ENCODE measurements at regions not wholly inside any gene's neighbourhood (a gene's known extent, or its start where the extent isn't known, plus 50 kb on each side); places are given as distances from the start of the nearest gene placed in this dataset.

DNA sequence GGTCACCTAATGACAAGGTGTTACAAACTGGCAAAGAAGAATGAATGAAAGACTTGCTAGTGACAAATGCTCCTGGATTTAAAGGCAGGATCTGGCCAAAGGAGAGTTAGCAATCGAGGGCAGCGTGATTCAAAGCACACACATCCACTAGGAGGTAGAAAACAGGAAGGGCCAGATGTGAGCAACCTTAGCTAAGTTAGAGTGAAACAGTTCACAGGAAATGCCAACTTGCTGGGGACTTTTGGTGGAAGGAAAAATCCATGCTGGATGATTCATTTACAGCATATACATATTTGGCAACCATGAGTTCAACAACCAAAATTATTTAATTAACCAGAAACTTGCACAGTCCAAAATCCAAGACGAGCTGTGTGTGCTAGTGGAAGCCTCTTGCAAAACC, 276.9 kb downstream of the PTTG2 start:
- Histone ChIP-seq H3K4me3 (ENCODE audit: insufficient read depth, low read depth, low read length) (no peak overlapping the region), H3K27me3 (ENCODE audit: control insufficient read depth, insufficient read depth, low read length) (no peaks in the 10 kb centered on the region), H3K36me3 (replicated peaks; ENCODE audit: control insufficient read depth, insufficient read depth, low read length) (no peaks in the 10 kb centered on the region)
- no peak for DNase-seq

DNA sequence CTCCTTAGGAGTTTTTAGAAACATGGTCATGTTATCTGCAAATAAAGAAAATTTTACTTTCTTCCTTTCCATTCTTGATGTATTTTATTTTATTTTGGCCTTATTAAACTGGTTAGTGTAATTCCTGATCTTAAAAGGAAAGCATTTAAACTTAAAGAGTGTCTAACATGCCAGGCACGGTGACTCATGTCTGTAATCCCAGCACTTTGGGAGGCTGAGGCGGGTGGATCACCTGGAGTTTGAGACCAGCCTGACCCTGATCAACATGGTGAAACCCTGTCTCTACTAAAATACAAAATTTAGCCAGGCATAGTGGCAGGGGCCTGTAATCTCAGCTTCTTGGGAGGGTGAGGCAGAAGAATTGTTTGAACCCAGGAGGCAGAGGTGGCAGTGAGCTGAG, 281.3 kb downstream of the PTTG2 start:
- Histone ChIP-seq H3K4me3 (ENCODE audit: insufficient read depth, low read depth, low read length) (no peak overlapping the region), H3K36me3 (replicated peaks; ENCODE audit: control insufficient read depth, insufficient read depth, low read length) (no peaks in the 10 kb centered on the region), H3K27me3 (ENCODE audit: control insufficient read depth, insufficient read depth, low read length) (no peaks in the 10 kb centered on the region; the same call in 1 of the 2 replicates)
- DNase-seq = no peak

DNA sequence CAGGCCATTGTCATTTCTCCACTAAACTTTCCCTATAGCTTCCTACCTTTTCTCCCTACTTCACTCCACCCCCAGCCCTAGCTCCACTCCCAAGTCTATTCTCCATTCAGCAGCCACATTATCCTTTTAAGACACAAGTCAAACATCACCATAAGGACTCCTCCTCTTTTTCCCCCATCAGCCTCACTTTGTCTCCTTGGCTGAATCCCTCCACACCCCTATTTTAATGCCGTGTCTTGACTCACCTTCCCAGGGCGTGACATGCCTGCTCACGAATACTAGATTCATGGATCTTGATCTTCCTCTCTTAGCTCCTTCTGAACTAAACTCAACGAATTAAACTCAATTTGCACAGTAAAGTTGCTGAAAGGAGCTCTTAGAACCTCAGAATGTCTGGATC, 281.9 kb downstream of the PTTG2 start:
- Histone ChIP-seq H3K36me3 (replicated peaks; ENCODE audit: control insufficient read depth, insufficient read depth, low read length) (no peaks in the 10 kb centered on the region), H3K4me3 (ENCODE audit: insufficient read depth, low read depth, low read length) (no peak overlapping the region), H3K27me3 (ENCODE audit: control insufficient read depth, insufficient read depth, low read length) (no peaks in the 10 kb centered on the region; the same call in 1 of the 2 replicates)
- no peak for DNase-seq

DNA sequence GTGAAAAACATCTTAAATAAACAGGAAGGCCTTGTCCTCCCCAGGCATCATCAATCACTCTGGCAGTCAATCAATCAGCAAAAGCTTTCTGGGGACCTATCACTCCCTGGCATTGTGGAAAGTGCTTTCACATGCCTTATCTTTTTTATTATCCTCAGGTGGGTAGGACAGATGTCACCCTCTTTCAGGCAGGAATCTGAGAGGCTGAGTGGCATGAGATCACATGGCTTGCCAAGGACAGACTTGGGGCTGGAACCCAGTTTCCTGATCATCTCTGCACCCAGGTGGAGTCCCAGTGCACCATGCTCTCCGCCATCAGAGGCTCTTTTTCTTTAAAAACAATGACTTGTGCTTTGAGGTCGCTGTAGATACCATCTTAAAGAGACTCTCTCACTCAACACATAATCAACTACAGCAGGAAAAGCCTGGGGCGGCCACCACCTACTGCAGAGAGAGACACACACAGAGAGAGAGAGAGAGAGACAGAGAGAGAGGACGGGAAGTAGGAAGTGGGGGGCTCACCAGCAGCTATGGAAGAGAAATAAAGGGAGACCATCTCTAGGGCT, 282.7 kb downstream of the PTTG2 start:
- no peak for DNase-seq
- no peaks in the 10 kb centered on the region; the same call in 1 of the 2 replicates for H3K27me3 ChIP-seq (ENCODE audit: control insufficient read depth, insufficient read depth, low read length)

DNA sequence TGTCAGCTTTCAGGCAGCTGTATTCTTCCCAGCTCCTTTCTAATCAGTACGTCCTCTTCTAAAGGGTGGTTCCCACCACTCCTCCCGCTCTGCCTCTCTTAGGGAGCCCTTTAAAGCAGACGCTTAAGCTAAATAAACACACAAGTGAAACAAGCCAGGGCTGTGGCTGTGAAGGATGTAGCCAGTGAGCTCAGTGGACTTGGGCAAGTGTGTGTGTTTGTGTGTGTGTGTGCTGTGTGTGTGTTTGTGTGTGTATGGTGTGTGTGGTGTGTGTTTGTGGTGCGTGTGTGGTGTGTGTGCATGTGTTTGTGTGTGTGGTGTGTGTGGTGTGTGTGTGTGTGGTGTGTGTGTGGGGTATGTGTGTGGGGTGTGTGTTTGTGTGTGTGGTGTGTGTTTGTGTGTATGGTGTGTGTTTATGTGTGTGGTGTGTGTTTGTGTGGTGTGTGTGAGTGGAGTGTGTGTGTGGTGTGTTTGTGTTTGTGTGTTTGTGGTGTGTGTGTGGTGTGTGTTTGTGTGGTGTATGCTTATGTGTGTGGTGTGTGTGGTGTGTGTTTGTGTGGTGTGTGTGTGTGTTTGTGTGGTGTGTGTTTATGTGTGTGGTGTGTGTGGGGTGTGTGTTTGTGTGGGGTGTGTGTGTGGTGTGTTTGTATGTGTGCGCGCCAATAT, 283.3 kb downstream of the PTTG2 start:
- Histone ChIP-seq H3K36me3 (replicated peaks; ENCODE audit: control insufficient read depth, insufficient read depth, low read length) (no peaks in the 10 kb centered on the region), H3K4me3 (ENCODE audit: insufficient read depth, low read depth, low read length) (no peak overlapping the region), H3K27me3 (ENCODE audit: control insufficient read depth, insufficient read depth, low read length) (no peaks in the 10 kb centered on the region; the same call in 1 of the 2 replicates)
- DNase-seq = no peak

More for the DNA sequence above, 282.7 kb downstream of the PTTG2 start:
- Histone ChIP-seq H3K36me3 (replicated peaks; ENCODE audit: control insufficient read depth, insufficient read depth, low read length) (no peaks in the 10 kb centered on the region), H3K4me3 (ENCODE audit: insufficient read depth, low read depth, low read length) (no peak overlapping the region)

DNA sequence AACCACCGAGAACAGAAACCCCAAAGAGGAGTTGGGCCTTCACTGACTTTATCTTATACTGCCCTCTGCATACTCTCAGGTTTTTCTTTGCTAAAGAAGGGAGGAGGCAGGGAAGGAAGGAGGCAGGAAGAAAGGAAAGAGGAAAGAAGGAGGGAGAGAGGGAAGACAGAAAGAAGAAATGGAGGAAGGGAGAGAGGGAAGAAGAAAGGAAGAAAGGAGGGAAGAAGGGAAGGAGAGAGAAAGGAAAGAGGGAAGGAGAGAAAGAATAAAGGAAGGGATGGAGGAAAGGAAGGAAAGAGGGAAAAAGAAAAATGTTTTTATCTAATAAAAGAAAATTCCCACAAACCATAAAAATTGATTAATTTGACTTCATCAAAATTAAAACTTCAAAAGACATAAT, 294.6 kb downstream of the PTTG2 start:
- Histone ChIP-seq H3K4me3 (ENCODE audit: insufficient read depth, low read depth, low read length) (no peak overlapping the region), H3K27me3 (ENCODE audit: control insufficient read depth, insufficient read depth, low read length) (no peaks in the 10 kb centered on the region), H3K36me3 (replicated peaks; ENCODE audit: control insufficient read depth, insufficient read depth, low read length) (no peaks in the 10 kb centered on the region)
- no peak for DNase-seq

DNA sequence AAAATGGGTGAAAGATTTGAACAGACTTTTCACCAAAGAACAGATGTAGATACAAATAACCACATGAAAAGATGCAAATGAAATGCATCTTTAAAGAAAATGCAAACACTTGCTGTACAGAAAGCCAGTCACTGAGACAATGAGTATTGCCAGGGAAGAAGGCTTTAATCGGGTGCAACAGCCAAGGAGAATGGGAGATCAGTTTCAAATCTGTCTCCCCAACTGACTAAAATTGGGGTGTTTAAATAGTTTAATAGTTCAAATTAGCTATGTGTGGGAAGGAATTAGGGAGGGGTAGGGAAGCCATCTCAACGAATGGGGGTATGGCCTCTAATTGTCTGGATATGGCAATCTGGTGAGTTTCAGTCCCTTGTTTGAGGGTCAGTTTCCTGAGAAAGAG, 295.4 kb downstream of the PTTG2 start:
- H3K36me3 ChIP-seq (replicated peaks; ENCODE audit: control insufficient read depth, insufficient read depth, low read length) = no peaks in the 10 kb centered on the region
- DNase-seq = no peak
- no peak overlapping the region for H3K4me3 ChIP-seq (ENCODE audit: insufficient read depth, low read depth, low read length)
- no peaks in the 10 kb centered on the region for H3K27me3 ChIP-seq (ENCODE audit: control insufficient read depth, insufficient read depth, low read length)

DNA sequence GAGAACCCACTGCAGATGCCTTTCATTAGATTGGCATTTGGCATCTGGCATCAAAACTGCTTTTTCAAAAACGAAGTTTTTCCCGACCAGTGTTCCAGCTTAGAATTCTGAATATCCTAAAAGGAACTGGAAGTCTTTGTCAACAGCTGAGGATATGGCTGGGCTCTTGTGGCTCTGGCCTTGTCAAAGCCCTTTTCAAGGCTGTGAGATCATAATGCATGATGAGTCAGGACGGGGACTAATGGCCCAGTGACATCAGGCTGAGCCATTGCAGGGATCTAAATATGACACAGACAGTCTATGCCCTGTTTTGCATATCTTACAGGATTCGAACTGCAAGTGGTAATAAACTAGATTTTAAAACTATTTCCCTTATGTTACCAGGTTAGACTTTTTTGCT, 306.4 kb downstream of the PTTG2 start:
- DNase-seq = no peak
- Histone ChIP-seq H3K4me3 (ENCODE audit: insufficient read depth, low read depth, low read length) (no peak overlapping the region), H3K27me3 (ENCODE audit: control insufficient read depth, insufficient read depth, low read length) (no peaks in the 10 kb centered on the region), H3K36me3 (replicated peaks; ENCODE audit: control insufficient read depth, insufficient read depth, low read length) (no peaks in the 10 kb centered on the region)

DNA sequence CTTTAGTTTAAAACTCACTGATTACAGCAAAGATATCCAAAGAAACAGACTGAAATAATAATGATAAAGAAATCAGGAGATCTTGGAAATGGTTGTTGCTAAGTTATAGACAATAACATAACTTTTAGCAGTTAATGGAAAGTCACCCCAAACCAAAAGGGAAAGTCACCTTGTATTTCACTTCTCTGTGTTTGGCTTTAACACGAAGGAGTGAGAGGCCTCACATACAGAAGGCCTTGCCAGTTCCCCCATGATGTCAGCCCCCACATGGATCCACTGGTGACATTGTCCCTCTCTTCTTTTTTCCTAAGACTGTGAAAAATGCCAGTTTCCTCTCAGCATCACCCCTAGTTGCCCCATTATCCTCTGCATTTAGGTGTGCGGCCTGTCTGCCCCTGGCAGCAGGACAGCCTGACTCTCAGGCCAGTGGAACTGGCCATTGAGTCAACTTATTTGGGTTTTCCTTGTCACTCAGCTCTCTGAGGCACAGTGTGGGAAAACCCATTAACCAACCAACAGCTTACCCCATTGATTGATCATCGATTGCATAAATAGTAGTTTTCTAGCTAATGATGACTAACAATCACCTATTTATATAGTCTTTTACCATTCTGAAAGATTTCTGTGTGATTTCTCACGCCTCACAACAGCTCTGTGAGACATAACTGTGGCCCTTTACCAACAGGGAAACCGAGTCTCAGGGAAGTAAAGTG, 308.1 kb downstream of the PTTG2 start:
- no peak for DNase-seq
- H3K27me3 ChIP-seq (ENCODE audit: control insufficient read depth, insufficient read depth, low read length) = no peaks in the 10 kb centered on the region
- H3K4me3 ChIP-seq (ENCODE audit: insufficient read depth, low read depth, low read length) = no peak overlapping the region
- H3K36me3 ChIP-seq (replicated peaks; ENCODE audit: control insufficient read depth, insufficient read depth, low read length) = no peaks in the 10 kb centered on the region

DNA sequence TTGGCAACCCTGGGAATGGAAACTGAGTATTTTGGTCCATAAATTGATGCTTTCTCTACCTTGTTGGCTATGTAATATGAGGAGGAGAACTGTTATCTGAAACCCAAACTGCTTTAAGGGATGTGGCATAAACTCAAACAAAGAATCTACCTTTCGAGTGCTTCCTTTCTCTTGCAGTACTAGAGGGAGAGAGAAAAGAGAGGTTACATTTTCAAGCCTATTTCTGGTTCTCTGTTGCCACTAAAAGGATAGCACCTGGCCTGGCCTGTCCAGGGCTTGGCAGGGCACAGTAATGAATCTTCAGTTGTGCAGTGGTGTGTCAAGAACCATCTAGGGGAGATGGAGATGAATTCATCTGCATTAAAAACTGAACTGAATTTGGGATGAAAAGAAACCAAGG, 308.6 kb downstream of the PTTG2 start:
- H3K4me3 ChIP-seq (ENCODE audit: insufficient read depth, low read depth, low read length) = no peak overlapping the region
- no peaks in the 10 kb centered on the region for H3K36me3 ChIP-seq (replicated peaks; ENCODE audit: control insufficient read depth, insufficient read depth, low read length)
- H3K27me3 ChIP-seq (ENCODE audit: control insufficient read depth, insufficient read depth, low read length) = no peaks in the 10 kb centered on the region
- no peak for DNase-seq

DNA sequence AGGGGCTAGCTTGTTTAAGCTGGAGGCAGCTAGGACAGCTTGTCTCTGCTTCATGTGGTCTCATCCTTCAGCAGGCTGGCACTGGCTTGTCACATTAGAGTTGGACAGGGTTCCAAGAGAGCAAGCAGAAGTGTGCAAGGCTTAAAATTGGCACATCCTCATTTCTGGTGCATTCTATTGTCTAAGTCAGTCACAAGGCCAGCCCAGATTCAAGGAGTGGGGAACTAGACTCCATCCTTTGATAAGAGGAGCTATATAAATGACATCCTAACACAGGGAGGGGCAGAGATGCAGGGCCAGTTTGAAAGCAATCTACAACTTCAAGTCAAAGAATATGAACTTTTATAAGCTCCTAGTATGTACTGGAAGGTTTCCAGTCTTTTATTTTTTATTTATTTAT, 313.2 kb downstream of the PTTG2 start:
- no peak for DNase-seq
- no peaks in the 10 kb centered on the region for H3K27me3 ChIP-seq (ENCODE audit: control insufficient read depth, insufficient read depth, low read length)
- no peak overlapping the region for H3K4me3 ChIP-seq (ENCODE audit: insufficient read depth, low read depth, low read length)
- no peaks in the 10 kb centered on the region for H3K36me3 ChIP-seq (replicated peaks; ENCODE audit: control insufficient read depth, insufficient read depth, low read length)

DNA sequence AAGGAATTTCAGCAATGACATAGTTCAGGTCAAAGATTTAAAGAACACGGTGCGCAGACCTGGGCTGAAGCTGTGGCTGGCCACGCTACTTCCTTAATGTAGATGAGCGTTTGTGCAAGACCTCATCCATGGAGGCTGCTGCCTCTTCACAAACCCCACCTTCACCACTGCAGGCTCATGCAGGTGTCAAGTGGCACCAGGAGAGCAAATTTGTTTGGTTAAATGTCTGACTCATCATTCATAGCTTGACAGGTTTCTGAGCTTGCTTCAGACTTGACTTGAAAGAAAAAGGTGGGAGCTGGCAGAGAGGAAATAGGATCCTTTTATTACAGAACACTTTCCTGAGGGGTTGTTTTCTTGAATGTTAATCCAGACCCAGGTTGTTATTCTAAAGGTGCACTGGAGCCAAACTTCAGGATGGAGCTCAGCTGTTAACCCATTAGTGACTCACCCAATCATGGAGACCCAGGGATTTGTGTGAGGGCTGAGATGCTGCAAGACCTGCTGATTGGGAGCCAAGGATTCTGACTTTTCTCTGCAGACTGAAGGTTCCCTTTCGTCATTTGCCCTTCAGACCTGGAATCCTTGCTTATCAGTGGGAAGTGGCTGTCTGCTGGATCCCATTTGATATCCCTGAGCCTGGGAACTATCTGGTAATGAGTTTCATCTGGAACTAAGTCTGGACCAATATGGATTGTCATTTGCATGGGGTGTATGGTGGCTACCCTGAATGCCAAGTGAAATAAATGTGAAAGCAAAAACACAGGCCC, 315.3 kb downstream of the PTTG2 start:
- no peaks in the 10 kb centered on the region for H3K27me3 ChIP-seq (ENCODE audit: control insufficient read depth, insufficient read depth, low read length)
- no peaks in the 10 kb centered on the region; the same call in 1 of the 2 replicates for H3K36me3 ChIP-seq (replicated peaks; ENCODE audit: control insufficient read depth, insufficient read depth, low read length)
- H3K4me3 ChIP-seq (ENCODE audit: insufficient read depth, low read depth, low read length) = no peak overlapping the region
- DNase-seq = no peak

DNA sequence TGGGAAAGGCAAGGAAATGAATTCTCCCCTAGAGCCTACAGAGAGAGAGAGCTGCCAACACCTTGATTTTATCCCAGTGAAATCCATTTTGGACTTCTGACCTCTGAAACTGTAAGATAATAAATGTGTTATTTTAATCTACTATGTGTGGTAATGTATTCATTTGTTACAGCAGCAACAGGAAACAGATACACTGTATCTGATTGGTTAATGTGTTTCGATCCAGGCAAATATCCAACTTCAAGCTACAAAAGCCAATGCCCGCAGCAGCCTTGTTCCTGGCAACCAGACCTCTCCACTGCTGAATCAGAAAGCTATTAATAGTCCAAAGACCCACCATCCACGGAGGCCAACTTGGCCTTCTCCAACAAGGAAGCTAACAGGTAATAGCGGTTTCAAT, 318.1 kb downstream of the PTTG2 start:
- DNase-seq = no peak
- Histone ChIP-seq H3K36me3 (replicated peaks; ENCODE audit: control insufficient read depth, insufficient read depth, low read length) (no peaks in the 10 kb centered on the region; the same call in 1 of the 2 replicates), H3K4me3 (ENCODE audit: insufficient read depth, low read depth, low read length) (no peak overlapping the region), H3K27me3 (ENCODE audit: control insufficient read depth, insufficient read depth, low read length) (no peaks in the 10 kb centered on the region)

DNA sequence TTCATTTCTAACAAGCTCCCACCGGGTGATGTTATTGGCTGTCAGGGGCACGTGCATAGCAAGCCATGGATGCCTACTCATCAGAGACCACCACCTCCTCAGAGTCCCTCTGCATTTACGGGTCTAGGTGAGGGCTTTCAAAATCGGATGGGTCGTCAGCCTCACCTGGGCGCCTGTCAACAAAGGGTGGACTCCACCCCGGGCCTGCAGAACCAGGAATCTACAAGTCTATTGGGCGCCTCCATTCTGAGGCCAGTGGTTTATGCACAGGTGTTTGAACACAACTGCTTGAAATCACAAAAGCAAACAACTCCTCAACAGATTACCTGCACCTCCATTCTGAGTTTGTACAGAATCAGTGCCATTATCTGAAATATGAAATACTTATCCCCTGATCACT, 318.9 kb downstream of the PTTG2 start:
- no peaks in the 10 kb centered on the region; the same call in 1 of the 2 replicates for H3K36me3 ChIP-seq (replicated peaks; ENCODE audit: control insufficient read depth, insufficient read depth, low read length)
- DNase-seq = no peak
- no peaks in the 10 kb centered on the region for H3K27me3 ChIP-seq (ENCODE audit: control insufficient read depth, insufficient read depth, low read length)
- H3K4me3 ChIP-seq (ENCODE audit: insufficient read depth, low read depth, low read length) = no peak overlapping the region
